ENCODE measurements at regions not wholly inside any gene's neighbourhood (a gene's known extent, or its start where the extent isn't known, plus 50 kb on each side); places are given as distances from the start of the nearest gene placed in this dataset.
A peak's percentile ranks its signal among the peaks of the same experiment; 100 is the strongest.

- H3K18ac ChIP-seq (ENCODE audit: low read depth, low read length): no peak overlapping the region
- H4K5ac ChIP-seq (ENCODE audit: low read depth, low read length): no peak overlapping the region
- H3K9ac ChIP-seq (ENCODE audit: low read depth, low read length): no peak overlapping the region
- no peak for TF ChIP-seq RAD21 (IDR thresholded peaks at IDR 0.05; ENCODE audit: low read length)
- peak; percentile 69 for TF ChIP-seq MAFK (IDR thresholded peaks at IDR 0.05; ENCODE audit: low read depth, low read length)
- no peak for TF ChIP-seq USF2 (IDR thresholded peaks at IDR 0.05; ENCODE audit: low read depth, low read length)
- no peak for TF ChIP-seq BHLHE40 (IDR thresholded peaks at IDR 0.05; ENCODE audit: low read depth, low read length)
- TF ChIP-seq POLR2A (IDR thresholded peaks at IDR 0.05; ENCODE audit: low read depth, low read length): no peak
- TF ChIP-seq CTCF (conservative IDR thresholded peaks at IDR 0.05; ENCODE audit: low read depth, low read length): no peak
- TF ChIP-seq MAZ (IDR thresholded peaks at IDR 0.05; ENCODE audit: borderline replicate concordance, low read depth, low read length): no peak
- TF ChIP-seq MXI1 (IDR thresholded peaks at IDR 0.05; ENCODE audit: borderline replicate concordance, low read depth, low read length): no peak
- H3K27me3 ChIP-seq (ENCODE audit: control insufficient read depth, insufficient read depth, low read length): peaks cover 5% of the 10 kb centered on the region
- H3K14ac ChIP-seq (replicated peaks; ENCODE audit: low read depth, low read length): no peak overlapping the region
- no peak for ATAC-seq (ENCODE audit: low read depth)
- WGBS, 2 experiments (ENCODE audit: extremely low coverage in 2 of 2, insufficient read length in 1 of 2): no CpG with 5 or more reads among the region's 3 CpGs
- H2BK20ac ChIP-seq (ENCODE audit: low read depth, low read length): no peak overlapping the region
- intact Hi-C loops (cut with micrococcal nuclease) (no loop called here), dilution Hi-C loops (cut with HindIII; ENCODE audit: low sequenced_read_pairs, unreplicated experiment) (no loop called here), in situ Hi-C loops (cut with MboI; ENCODE audit: low sequenced_read_pairs) (no loop called here)
- H2BK5ac ChIP-seq (ENCODE audit: low read depth, low read length, poor library complexity, severe bottlenecking): no peak overlapping the region
- H3K27ac ChIP-seq (ENCODE audit: insufficient read depth, low read length): no peak overlapping the region
- H2AK5ac ChIP-seq (ENCODE audit: low read depth, low read length): no peak overlapping the region
- POLR2A ChIA-PET (ENCODE audit: unreplicated experiment): no interaction called here
- no peak overlapping the region for H2AFZ ChIP-seq (replicated peaks; ENCODE audit: low read length, poor library complexity)
- H3K4ac ChIP-seq (ENCODE audit: low read depth, low read length): no peak overlapping the region
- no peak overlapping the region for H2AK9ac ChIP-seq (replicated peaks; ENCODE audit: low read depth, low read length, poor library complexity)
- no peaks in the 10 kb centered on the region for H4K20me1 ChIP-seq (ENCODE audit: insufficient read depth, low read length)
- H3K9me1 ChIP-seq (ENCODE audit: insufficient read depth, low read length): no peaks in the 10 kb centered on the region
- no peaks in the 10 kb centered on the region for H3K79me1 ChIP-seq (ENCODE audit: low read depth in 1 of 2, low read length in 2 of 2)
- DNase-seq: no peak
- no peak overlapping the region for H3K4me3 ChIP-seq (ENCODE audit: insufficient read depth, low read depth, low read length)
- H4K91ac ChIP-seq (ENCODE audit: insufficient read depth, low read depth, low read length): no peak overlapping the region
- H2BK120ac ChIP-seq (ENCODE audit: low read depth, low read length): no peak overlapping the region
- no peaks in the 10 kb centered on the region for H3K36me3 ChIP-seq (ENCODE audit: control insufficient read depth, insufficient read depth, low read length)
- H3K56ac ChIP-seq (ENCODE audit: extremely low read depth, insufficient read depth, low read length): no peak overlapping the region
- no peak overlapping the region for H2BK15ac ChIP-seq (ENCODE audit: low read depth, low read length)
- BruUV-seq (replicated peaks): no TSS peak
- H3K23ac ChIP-seq (ENCODE audit: low read depth, low read length): no peak overlapping the region
- CTCF ChIA-PET: no interaction called here
- no peak overlapping the region for H3K4me2 ChIP-seq (ENCODE audit: low read depth, low read length)
- H3K9me3 ChIP-seq (ENCODE audit: control insufficient read depth, insufficient read depth, low read length): no peaks in the 10 kb centered on the region
- no peak overlapping the region for H4K8ac ChIP-seq (ENCODE audit: low read depth in 2 of 2, low read length in 2 of 2)
- no peaks in the 10 kb centered on the region for H3K4me1 ChIP-seq (ENCODE audit: control insufficient read depth, insufficient read depth, low read length)
These were observed 273.1 kb downstream of the ATPSCKMT start for GRCh38 chr5:9976621-9977020.

Measured in IMR-90 (cell line).